ENCODE measurements at regions not wholly inside any gene's neighbourhood (a gene's known extent, or its start where the extent isn't known, plus 50 kb on each side); places are given as distances from the start of the nearest gene placed in this dataset.

DNA sequence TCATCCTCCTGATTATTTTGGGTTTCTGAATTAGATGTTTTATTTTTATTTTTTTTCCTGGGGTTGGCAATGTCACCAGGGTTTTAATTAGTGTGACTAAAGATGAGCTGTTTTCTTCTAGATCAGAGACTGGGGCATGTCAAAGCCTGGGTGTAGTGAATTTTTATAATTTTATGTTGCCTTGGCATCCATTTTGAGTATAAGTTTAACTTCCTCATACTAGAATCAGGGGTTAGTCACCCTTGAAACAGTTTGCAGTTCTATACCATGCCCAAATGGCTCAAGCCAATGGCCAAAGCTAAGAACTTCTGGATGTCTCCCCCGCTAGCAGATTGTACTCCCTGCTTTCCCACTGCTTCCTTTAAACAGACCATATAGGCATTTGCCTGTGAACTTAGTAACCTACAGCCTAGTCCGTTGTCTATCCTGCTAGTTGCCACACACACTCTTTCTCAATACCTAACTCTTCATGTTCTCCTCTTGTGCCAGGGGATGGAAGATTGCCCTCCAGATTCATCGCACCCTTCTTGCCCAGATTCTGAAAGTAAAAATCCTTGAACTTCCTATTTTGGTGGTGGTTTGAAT lies 54.5 kb downstream of the KIAA0408 start:
- TF ChIP-seq, protein P1, sequence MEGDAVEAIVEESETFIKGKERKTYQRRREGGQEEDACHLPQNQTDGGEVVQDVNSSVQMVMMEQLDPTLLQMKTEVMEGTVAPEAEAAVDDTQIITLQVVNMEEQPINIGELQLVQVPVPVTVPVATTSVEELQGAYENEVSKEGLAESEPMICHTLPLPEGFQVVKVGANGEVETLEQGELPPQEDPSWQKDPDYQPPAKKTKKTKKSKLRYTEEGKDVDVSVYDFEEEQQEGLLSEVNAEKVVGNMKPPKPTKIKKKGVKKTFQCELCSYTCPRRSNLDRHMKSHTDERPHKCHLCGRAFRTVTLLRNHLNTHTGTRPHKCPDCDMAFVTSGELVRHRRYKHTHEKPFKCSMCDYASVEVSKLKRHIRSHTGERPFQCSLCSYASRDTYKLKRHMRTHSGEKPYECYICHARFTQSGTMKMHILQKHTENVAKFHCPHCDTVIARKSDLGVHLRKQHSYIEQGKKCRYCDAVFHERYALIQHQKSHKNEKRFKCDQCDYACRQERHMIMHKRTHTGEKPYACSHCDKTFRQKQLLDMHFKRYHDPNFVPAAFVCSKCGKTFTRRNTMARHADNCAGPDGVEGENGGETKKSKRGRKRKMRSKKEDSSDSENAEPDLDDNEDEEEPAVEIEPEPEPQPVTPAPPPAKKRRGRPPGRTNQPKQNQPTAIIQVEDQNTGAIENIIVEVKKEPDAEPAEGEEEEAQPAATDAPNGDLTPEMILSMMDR (IDR thresholded peaks at IDR 0.05) = no peak
- TF ChIP-seq EZH2 (IDR thresholded peaks at IDR 0.05; ENCODE audit: borderline replicate concordance, insufficient read depth, low read depth, low read length, poor library complexity, severe bottlenecking) = no peak
